T-helper 1 cell treated with Interleukin-12 subunit alpha and Interleukin-12 subunit beta and Interleukin-4 antibody, amounts not matched to agents 30 μg/mL and 1 μg/mL, for 36 hours (primary cell): ENCODE measurements at regions not wholly inside any gene's neighbourhood (a gene's known extent, or its start where the extent isn't known, plus 50 kb on each side); places are given as distances from the start of the nearest gene placed in this dataset.

Experiments
- H3K27ac Mint-ChIP-seq: one replicate; pipeline ENCODE4 v1.8.0; 2021; ENCODE audit warnings: mild to moderate bottlenecking, mixed read lengths
- H3K27me3 Mint-ChIP-seq: one replicate; pipeline ENCODE4 v1.8.0; 2021; ENCODE audit warnings: low read depth, mixed read lengths
- H3K36me3 Mint-ChIP-seq: one replicate; pipeline ENCODE4 v1.8.0; 2021; ENCODE audit warnings: low read depth, mixed read lengths
- H3K4me1 Mint-ChIP-seq: one replicate; pipeline ENCODE4 v1.8.0; 2021; ENCODE audit warnings: low read depth, mixed read lengths
- H3K4me3 Mint-ChIP-seq: one replicate; pipeline ENCODE4 v1.8.0; 2021; ENCODE audit warnings: mild to moderate bottlenecking, moderate library complexity, mixed read lengths
- H3K9me3 Mint-ChIP-seq: one replicate; pipeline ENCODE4 v1.8.0; 2021; ENCODE audit warnings: mixed read lengths

DNA sequence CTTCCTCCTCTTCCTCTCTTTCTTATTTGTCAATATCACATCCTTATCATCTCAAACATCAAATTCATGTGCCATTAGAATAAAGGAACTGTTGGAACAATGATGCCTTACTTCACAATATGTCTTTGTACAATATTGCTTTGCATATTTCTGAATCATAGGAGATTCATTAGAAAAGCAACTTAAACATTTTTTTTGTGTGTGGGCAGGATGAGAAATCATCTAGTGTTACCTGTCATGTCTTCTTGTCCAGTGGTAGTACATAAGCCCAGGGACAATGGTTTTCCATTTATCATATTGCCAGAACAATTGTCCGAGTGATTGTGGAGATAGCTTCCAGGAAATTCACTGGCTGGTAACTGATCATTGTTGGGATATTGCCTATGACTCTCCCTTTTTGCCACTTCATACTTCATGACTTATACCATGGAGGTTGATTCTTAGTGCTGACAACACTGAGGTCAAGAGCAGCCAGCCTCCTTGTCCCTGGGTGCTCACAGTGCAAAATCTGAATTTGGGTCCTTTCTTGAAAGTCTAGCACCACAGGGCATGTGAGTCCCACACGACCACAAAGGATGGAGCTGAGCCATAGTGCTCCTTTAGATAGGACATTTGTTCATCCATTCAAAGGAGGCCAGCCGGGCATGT is 215.0 kb downstream of the MDFIC start:
- Mint-ChIP-seq H3K4me3 (peak overlapping the region; percentile 37), H3K27ac (no peak overlapping the region), H3K36me3 (peaks cover 5% of the 10 kb centered on the region), H3K27me3 (no peaks in the 10 kb centered on the region), H3K9me3 (peaks cover 6% of the 10 kb centered on the region), H3K4me1 (peaks cover 18% of the 10 kb centered on the region)

DNA sequence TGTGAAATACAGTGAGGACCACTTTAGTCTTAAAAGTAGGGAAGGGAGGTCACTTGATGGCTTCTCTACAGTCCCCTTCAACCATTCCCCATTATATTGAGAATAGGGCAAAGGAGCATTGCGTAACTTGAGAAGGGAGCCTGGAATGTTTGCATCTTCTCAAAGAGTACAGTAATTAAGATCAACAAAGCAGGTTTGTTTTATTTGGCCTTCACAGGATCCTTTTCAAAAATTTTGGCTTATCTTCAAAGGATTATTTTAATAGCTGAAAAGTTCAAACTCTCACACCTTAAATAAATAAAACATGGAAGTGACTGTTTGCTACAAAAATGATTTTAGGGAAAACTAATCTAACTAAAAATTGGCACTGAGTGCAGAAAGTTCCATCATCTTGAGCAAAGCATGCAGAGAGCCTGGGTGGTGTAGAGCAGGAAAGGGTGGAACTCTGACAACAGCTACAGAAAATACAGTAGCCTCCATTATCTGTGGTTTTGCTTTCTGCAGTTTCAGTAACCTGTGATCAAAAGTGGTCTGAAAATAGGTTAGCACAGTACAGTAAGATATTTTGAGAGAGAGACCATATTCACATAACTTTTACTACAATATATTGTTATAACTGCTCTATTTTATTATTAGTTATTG is 214.0 kb downstream of the MDFIC start:
- Mint-ChIP-seq H3K9me3 (peaks cover 15% of the 10 kb centered on the region), H3K36me3 (peaks cover 7% of the 10 kb centered on the region), H3K27ac (no peak overlapping the region), H3K4me1 (peaks cover 18% of the 10 kb centered on the region), H3K4me3 (no peak overlapping the region), H3K27me3 (no peaks in the 10 kb centered on the region)

DNA sequence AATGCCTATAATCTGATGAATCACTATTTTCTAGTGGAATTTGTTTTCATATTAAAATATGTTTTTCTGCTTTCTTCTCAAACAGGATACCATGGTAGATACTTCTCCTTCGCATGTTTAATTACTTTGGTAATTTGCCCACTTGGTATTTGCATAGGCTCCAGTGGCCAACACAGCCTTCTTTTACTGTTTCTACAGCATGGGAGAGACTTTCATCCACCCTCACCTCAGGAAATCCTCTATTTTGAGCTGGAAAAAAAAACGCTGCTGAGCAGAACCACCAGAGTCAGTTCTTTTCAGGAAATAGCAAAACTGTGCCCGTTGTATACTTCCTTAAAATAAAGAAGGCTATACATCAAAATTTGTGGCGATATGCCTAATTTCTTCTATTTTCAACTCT is 213.3 kb downstream of the MDFIC start:
- Mint-ChIP-seq H3K27me3 (no peaks in the 10 kb centered on the region), H3K4me1 (peaks cover 18% of the 10 kb centered on the region), H3K9me3 (peaks cover 15% of the 10 kb centered on the region), H3K27ac (no peak overlapping the region), H3K4me3 (no peak overlapping the region), H3K36me3 (peaks cover 5% of the 10 kb centered on the region)

DNA sequence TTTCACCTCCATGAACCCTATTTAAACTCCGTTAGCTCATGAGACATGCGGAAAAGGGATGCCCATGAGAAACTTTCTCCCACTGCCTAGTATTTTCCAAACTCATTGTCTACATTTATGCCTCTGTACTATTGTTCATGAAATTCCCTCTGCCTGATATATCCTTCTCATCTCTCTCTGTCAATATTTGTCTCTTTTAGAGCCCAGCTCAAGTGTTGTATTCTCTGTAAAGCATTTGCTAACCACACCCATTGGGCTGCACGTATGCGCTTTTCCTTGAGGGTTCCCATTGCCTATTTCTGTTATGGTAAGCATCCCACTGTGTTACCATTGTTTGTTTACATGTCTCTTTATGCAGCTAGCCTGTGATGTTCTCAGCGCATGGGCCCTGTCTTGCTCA is 211.4 kb downstream of the MDFIC start:
- H3K36me3 Mint-ChIP-seq: peaks cover 5% of the 10 kb centered on the region
- no peak overlapping the region for H3K27ac Mint-ChIP-seq
- H3K4me1 Mint-ChIP-seq: peaks cover 18% of the 10 kb centered on the region
- H3K4me3 Mint-ChIP-seq: no peak overlapping the region
- H3K27me3 Mint-ChIP-seq: no peaks in the 10 kb centered on the region
- H3K9me3 Mint-ChIP-seq: peaks cover 15% of the 10 kb centered on the region

DNA sequence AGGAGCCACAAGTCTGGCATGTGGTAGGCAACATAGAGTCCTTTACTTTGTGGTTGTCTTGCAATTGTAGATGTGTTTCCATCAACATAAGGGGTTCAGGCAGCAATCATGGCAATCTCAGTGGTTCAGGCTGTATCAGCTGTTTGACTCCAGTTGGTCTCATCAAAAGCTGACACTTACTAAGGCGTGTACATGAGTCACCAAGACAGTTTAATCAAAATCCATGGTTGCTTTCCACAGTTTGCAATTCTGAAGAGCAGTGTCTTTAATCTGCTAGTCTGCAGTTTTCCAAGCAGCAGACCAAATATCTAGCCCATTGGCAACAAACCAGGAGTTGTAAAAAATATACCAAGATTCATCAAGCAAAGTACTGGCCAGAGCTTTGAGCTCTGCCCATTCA is 210.2 kb downstream of the MDFIC start:
- H3K36me3 Mint-ChIP-seq: peaks cover 5% of the 10 kb centered on the region
- no peak overlapping the region for H3K27ac Mint-ChIP-seq
- peaks cover 15% of the 10 kb centered on the region for H3K9me3 Mint-ChIP-seq
- peaks cover 18% of the 10 kb centered on the region for H3K4me1 Mint-ChIP-seq
- no peaks in the 10 kb centered on the region for H3K27me3 Mint-ChIP-seq
- H3K4me3 Mint-ChIP-seq: no peak overlapping the region

DNA sequence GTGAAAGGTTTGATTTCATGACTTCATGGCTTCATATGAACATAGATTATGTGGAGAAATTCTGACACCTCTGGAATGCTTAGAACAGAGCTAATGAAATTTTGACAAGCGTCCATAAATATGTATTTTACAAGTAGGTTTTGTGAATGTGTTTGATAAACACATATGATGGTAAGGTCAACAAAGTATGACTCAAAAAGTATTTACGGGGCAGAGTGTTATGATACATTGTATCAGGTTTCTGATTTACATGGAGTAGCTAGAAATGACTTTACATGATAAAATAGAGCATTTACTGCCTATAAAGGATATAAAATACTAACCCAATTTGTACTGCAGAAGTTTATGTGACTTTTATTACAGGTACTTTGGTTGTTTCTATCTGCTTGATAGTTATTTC is 206.3 kb downstream of the MDFIC start:
- Mint-ChIP-seq H3K36me3 (peaks cover 2% of the 10 kb centered on the region), H3K9me3 (peaks cover 11% of the 10 kb centered on the region), H3K27ac (no peak overlapping the region), H3K27me3 (no peaks in the 10 kb centered on the region), H3K4me3 (no peak overlapping the region), H3K4me1 (peaks cover under 1% of the 10 kb centered on the region)

DNA sequence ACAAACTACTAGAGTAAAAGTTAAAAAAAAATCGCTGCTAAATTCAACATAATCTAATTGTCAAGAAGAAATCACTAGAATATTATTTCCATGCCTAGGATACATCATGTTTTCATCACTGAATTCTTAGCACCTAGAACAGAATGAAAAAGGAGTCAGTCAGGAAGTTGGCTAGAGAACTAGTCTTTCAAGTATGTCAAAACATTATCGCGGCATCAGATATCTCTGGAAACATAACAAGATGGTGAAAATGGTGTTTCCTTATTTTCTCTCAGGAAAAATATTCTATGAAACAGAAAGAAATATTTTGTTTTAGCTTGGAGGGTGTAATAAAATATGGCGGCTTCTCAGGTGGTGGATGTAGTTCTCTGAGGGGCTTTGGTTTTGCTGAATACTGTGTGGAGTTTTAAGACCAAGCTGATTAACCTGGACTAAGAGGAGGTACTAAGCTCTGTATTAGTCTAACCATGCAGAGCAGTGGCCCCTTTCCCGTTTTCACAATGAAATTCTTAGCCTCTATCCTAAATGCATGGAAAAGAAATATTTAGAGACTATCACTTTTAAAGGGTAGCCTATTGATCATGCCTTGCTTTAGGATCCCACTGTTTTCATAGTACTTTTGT is 205.6 kb downstream of the MDFIC start:
- Mint-ChIP-seq H3K27ac (no peak overlapping the region), H3K27me3 (no peaks in the 10 kb centered on the region), H3K4me1 (no peaks in the 10 kb centered on the region), H3K9me3 (peaks cover 9% of the 10 kb centered on the region), H3K36me3 (peaks cover 2% of the 10 kb centered on the region), H3K4me3 (no peak overlapping the region)

DNA sequence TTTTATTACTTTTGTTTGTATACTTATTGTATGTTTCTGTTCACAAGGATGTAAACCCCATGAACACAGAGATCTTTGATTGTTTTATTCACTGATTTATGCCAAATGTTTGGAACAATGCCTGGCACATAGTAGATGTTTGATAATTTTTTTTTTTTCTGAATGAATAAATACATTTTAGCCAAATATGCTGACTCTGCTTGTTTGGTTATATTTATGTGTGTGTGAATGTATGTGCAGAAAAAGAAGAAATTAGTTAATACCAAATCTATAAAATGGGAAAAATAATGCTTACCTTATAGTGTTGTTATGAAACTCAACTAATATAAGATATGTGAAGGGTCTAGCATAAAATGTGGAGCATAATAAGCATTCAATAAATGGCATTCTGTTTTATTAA is 203.9 kb downstream of the MDFIC start:
- Mint-ChIP-seq H3K9me3 (no peaks in the 10 kb centered on the region), H3K27me3 (no peaks in the 10 kb centered on the region), H3K4me1 (no peaks in the 10 kb centered on the region), H3K36me3 (no peaks in the 10 kb centered on the region), H3K27ac (no peak overlapping the region), H3K4me3 (no peak overlapping the region)

DNA sequence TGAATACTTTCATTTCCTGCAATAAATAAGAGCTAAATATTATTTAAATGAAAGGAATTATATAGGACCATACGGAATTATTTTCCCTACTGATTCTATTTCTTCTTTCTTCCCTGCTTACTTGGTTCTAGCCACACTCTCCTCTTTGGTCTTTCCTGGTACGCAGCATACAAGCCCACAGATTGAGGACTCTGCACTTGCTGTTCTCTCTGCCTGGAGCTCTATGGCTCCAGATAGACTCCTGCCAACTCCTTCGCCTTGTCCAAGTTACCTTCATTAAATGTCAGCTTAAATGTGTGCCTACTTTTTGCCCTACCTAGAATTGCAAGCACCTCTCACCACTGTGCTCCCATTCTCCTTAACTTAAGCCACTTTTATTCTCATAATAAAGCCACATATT is 203.4 kb downstream of the MDFIC start:
- Mint-ChIP-seq H3K4me1 (no peaks in the 10 kb centered on the region), H3K27ac (no peak overlapping the region), H3K27me3 (no peaks in the 10 kb centered on the region), H3K36me3 (no peaks in the 10 kb centered on the region), H3K4me3 (no peak overlapping the region), H3K9me3 (no peaks in the 10 kb centered on the region)

DNA sequence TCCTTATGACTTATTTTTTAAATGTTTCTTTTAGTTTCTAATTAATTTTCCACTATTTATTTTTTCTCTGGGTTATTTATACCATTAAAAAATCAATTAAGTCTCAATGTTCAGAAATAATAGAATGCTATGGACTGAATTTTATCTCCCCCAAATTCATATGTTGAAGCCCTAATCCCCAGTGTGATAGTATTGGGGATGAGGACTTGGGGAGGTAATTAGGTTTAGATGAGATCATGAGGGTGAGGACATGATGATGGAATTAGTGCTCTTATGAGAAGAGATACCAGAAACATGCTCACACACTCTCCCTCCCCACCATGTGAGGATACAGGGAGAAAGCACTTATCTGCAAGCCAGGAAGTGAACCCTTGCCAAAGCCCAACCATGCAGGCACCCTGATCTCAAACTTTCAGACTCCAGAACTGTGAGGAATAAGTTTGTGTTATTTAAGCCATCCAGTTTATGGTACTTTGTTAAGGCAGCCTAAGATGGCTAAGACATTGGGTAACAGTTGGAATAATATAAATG is 202.6 kb downstream of the MDFIC start:
- Mint-ChIP-seq H3K36me3 (no peaks in the 10 kb centered on the region), H3K4me3 (no peak overlapping the region), H3K27me3 (no peaks in the 10 kb centered on the region), H3K9me3 (no peaks in the 10 kb centered on the region), H3K27ac (no peak overlapping the region), H3K4me1 (no peaks in the 10 kb centered on the region)

DNA sequence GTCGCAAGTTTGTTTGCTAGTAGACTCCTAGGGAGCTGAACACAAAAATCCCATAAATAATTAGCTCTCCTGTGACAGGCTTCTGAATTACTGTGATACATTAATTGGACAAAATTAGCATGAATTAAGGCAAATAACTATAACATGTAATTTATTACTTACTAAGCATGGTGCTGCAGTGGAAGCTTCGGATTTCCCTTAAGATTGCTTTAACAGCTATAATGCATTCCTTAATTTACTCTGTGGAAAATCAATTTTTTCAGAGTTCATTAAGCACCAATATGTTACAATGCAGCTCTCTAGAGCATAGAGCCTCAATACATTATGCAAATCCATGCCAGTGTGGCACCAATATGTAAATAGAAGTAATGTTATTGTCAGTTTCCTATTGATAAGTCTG is 201.5 kb downstream of the MDFIC start:
- H3K9me3 Mint-ChIP-seq: no peaks in the 10 kb centered on the region
- H3K4me1 Mint-ChIP-seq: no peaks in the 10 kb centered on the region
- H3K27me3 Mint-ChIP-seq: no peaks in the 10 kb centered on the region
- no peaks in the 10 kb centered on the region for H3K36me3 Mint-ChIP-seq
- H3K4me3 Mint-ChIP-seq: no peak overlapping the region
- no peak overlapping the region for H3K27ac Mint-ChIP-seq

DNA sequence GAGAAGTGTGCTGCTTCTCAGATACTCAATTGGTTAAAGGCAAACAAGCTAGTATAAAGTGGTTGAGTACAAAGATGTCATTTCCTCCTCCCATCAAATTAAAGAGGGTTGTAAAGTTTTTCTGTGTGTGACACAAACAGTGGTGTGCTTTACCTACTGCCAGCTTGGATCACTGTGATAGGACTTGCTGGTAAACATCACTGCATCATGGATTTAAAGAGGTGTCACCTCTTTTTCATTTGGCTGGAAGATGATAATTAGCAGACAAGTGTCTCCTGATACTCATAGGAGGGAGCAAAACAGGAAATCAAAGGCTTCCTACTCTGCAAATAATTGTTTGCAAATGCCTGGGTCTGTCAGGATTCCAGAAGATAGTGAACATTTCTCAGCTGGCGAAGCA is 200.5 kb downstream of the MDFIC start:
- no peak overlapping the region for H3K4me3 Mint-ChIP-seq
- no peaks in the 10 kb centered on the region for H3K4me1 Mint-ChIP-seq
- H3K36me3 Mint-ChIP-seq: no peaks in the 10 kb centered on the region
- no peak overlapping the region for H3K27ac Mint-ChIP-seq
- H3K9me3 Mint-ChIP-seq: no peaks in the 10 kb centered on the region
- no peaks in the 10 kb centered on the region for H3K27me3 Mint-ChIP-seq

DNA sequence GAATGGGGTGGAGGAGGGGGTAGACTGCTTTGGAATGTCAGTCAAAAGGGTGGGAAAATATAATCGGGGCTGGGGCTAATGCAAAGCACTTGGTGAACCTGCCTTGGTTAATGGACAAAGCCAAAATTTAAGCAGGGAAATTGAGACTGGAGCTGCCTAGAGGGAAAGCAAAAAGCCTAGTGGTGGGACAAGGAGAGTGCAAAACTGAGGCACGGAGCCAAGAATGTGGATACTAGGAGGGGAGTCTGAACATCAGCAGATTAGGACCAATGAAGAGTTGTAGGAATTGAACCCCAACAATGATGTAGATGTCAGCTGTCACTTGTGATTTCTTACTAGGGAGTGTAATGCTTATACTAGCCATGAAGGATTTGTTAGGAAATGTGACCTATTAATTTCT is 195.9 kb downstream of the MDFIC start:
- H3K27me3 Mint-ChIP-seq: peaks cover 11% of the 10 kb centered on the region
- no peaks in the 10 kb centered on the region for H3K36me3 Mint-ChIP-seq
- no peak overlapping the region for H3K4me3 Mint-ChIP-seq
- no peaks in the 10 kb centered on the region for H3K9me3 Mint-ChIP-seq
- no peak overlapping the region for H3K27ac Mint-ChIP-seq
- no peaks in the 10 kb centered on the region for H3K4me1 Mint-ChIP-seq

DNA sequence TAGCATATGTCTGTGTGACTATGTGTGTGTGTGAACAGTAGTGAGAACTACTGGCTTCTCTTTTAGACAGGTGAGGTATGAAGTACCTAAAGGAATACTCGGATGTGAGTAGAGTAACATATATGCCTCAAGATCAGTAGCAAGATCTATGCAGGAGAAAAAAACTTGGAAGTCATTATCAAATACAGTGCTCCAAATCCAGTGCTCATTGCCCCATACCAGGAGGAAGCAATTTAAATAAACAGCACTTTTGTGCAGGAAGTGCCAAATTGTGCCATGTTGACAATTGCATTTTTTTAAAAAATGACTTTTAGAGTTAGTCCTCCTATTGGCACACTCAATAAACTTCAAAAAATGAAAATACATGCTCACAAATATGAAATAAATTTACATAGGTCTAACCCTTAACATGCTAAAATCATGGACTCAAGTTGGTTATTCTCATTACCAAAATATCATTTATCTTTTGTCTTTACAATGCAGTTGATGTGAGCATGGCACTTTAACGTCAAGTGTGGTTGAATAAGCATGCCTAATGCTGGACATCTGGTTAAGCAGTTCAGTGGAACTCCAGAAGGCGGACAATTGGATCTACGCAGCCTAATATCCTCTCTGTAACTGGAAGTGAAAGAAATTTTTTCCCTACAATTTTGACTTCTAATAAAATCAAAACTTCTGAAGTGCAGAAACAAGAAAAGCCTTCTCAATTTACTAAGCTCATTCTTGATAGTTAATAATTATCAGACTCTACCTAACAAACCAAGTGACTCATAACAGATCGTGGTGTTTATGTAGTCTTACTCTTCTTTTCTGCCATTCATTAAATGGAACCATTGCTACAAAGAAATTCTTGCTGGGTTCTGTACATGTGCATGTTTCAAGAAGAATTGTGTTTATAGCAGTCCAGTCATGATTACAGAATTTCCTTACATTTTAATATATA is 195.2 kb downstream of the MDFIC start:
- no peak overlapping the region for H3K27ac Mint-ChIP-seq
- H3K4me1 Mint-ChIP-seq: no peaks in the 10 kb centered on the region
- H3K27me3 Mint-ChIP-seq: peaks cover 13% of the 10 kb centered on the region
- no peak overlapping the region for H3K4me3 Mint-ChIP-seq
- H3K36me3 Mint-ChIP-seq: no peaks in the 10 kb centered on the region
- H3K9me3 Mint-ChIP-seq: no peaks in the 10 kb centered on the region
